GM12878 (cell line): ENCODE measurements at regions not wholly inside any gene's neighbourhood (a gene's known extent, or its start where the extent isn't known, plus 50 kb on each side); places are given as distances from the start of the nearest gene placed in this dataset.

Experiments used
- ATAC-seq: fragments of 200-7000 bp; cut with Tn5 transposase; 3 replicates; pipeline ENCODE4 v1.9.1; 2020; ENCODE audit warnings: mild to moderate bottlenecking, moderate library complexity
- BruUV-seq: library from RNA; stranded (reverse); fragments of 400-500 nt; replicated peaks from 2 replicates; lab custom pipeline; 2021; lab: Mats Ljungman, UMichigan
- CTCF ChIA-PET: fragments of 300-600 bp; sonication (Branson Sonifier 250); formaldehyde crosslinking; extraction: SDS; loops from one replicate; lab custom pipeline; 2021; ENCODE audit warnings: inconsistent platforms; lab: Yijun Ruan, JAX
- POLR2A ChIA-PET: fragments of 350-600 bp; formaldehyde crosslinking; extraction: SDS; loops from one replicate; lab custom pipeline; 2021; ENCODE audit warnings: inconsistent platforms; lab: Charles Lee
- RAD21 ChIA-PET: fragments of 300-600 bp; sonication (Branson Sonifier 250); formaldehyde crosslinking; loops from one replicate; lab custom pipeline; 2023; ENCODE audit warnings: antibody characterized with exemption; ENCODE audit not compliant: unreplicated experiment; lab: Charles Lee
- SMC1A ChIA-PET: fragments of 300-600 bp; sonication (Branson Sonifier 250); formaldehyde crosslinking; loops from one replicate; lab custom pipeline; 2023; ENCODE audit not compliant: unreplicated experiment, uncharacterized antibody; lab: Charles Lee
- DNase-seq: peaks from one replicate; pipeline ENCODE4 v3.0.0-alpha.2; 2011; ENCODE audit warnings: low read depth, low spot score
- FAIRE-seq: peaks from 3 replicates; lab custom pipeline; 2011; peaks lifted over from hg19 to GRCh38; lab: Jason Lieb, UNC
- H2AFZ ChIP-seq: 2 replicates; pipeline ENCODE4 v1.6.0; 2011; ENCODE audit warnings: low read depth, low read length, control low read depth; ENCODE audit not compliant: control insufficient read depth
- H3K27ac ChIP-seq: 2 replicates; pipeline ENCODE4 v1.5.1; 2011; ENCODE audit warnings: control low read depth; ENCODE audit not compliant: control insufficient read depth, insufficient read depth
- H3K27me3 ChIP-seq, 2 experiments: replicated peaks in 1 of 2; 2 replicates each; pipeline versions ENCODE4 v1.6.0 to v1.6.1; 2011; ENCODE audit warnings: low read length in 1 of 2; ENCODE audit not compliant: control insufficient read depth in 2 of 2, insufficient read depth in 2 of 2
- H3K36me3 ChIP-seq, 2 experiments: 2 replicates each; pipeline ENCODE4 v1.5.1; 2011; ENCODE audit warnings: low read length in 1 of 2; ENCODE audit not compliant: control insufficient read depth in 2 of 2, insufficient read depth in 2 of 2
- H3K4me1 ChIP-seq: 2 replicates; pipeline ENCODE4 v1.6.1; 2011; ENCODE audit warnings: mild to moderate bottlenecking, low read length, moderate library complexity, mixed read lengths; ENCODE audit not compliant: control insufficient read depth, insufficient read depth
- H3K4me2 ChIP-seq: 2 replicates; pipeline ENCODE4 v1.6.0; 2011; ENCODE audit warnings: control low read depth; ENCODE audit not compliant: control insufficient read depth, insufficient read depth
- H3K4me3 ChIP-seq: fragments of 200-600 bp; sonication (generic); 2 replicates; pipeline ENCODE4 v1.5.1; 2016
- H3K79me2 ChIP-seq: 2 replicates; pipeline ENCODE4 v1.6.0; 2011; ENCODE audit warnings: low read length; ENCODE audit not compliant: control insufficient read depth, insufficient read depth
- H3K9ac ChIP-seq: 2 replicates; pipeline ENCODE4 v1.8.0; 2011; ENCODE audit warnings: low read length, control low read depth, mixed read lengths; ENCODE audit not compliant: control insufficient read depth, insufficient read depth
- H3K9me3 ChIP-seq: replicated peaks from 3 replicates; pipeline ENCODE4 v1.5.1; 2011; ENCODE audit warnings: mild to moderate bottlenecking, low read length; ENCODE audit not compliant: control insufficient read depth, insufficient read depth
- H4K20me1 ChIP-seq: 2 replicates; pipeline ENCODE4 v1.6.0; 2011; ENCODE audit not compliant: control insufficient read depth, insufficient read depth
- CHD4 ChIP-seq: fragments of 200-600 bp; sonication (generic); IDR thresholded peaks from 2 replicates; pipeline ENCODE4 v1.6.1; 2016; ENCODE audit warnings: mild to moderate bottlenecking
- HDAC6 ChIP-seq: fragments of 200-600 bp; sonication (generic); IDR thresholded peaks from one replicate; pipeline ENCODE4 v1.8.0; 2017; ENCODE audit warnings: antibody characterized with exemption; ENCODE audit not compliant: unreplicated experiment
- WGBS: methylation state at CpG from one replicate; pipeline ENCODE4 v1.1.6; 2016; ENCODE audit warnings: low lambda C conversion rate; ENCODE audit not compliant: insufficient replicate concordance, insufficient coverage; ENCODE audit errors: missing lambda C conversion rate; 5-methylcytosine and 5-hydroxymethylcytosine counted together
- in situ Hi-C: fragments of 300-500 bp; cut with MboI; formaldehyde crosslinking; loops from 9 replicates; pipeline ENCODE4 v1.14.3; 2018; ENCODE audit warnings: mixed read lengths
- intact Hi-C: fragments of 100-400 bp; cut with micrococcal nuclease; formaldehyde crosslinking; loops from one replicate; pipeline ENCODE4 v1.14.2; 2022; ENCODE audit not compliant: unreplicated experiment
- TF ChIP-seq, protein P1 (sequence below): fragments of 450-650 bp; IDR thresholded peaks from 2 replicates; pipeline ENCODE4 v1.6.1; 2017; ENCODE audit warnings: mild to moderate bottlenecking, moderate library complexity
- TF ChIP-seq, protein P2 (sequence below): fragments of 450-650 bp; IDR thresholded peaks from 2 replicates; pipeline ENCODE4 v1.6.1; 2016; ENCODE audit warnings: mild to moderate bottlenecking
- TF ChIP-seq, protein P3 (sequence below): IDR thresholded peaks from 2 replicates; pipeline ENCODE4 v1.6.1; 2012; ENCODE audit warnings: low read depth, low read length, improper control_type of control experiment

DNA sequence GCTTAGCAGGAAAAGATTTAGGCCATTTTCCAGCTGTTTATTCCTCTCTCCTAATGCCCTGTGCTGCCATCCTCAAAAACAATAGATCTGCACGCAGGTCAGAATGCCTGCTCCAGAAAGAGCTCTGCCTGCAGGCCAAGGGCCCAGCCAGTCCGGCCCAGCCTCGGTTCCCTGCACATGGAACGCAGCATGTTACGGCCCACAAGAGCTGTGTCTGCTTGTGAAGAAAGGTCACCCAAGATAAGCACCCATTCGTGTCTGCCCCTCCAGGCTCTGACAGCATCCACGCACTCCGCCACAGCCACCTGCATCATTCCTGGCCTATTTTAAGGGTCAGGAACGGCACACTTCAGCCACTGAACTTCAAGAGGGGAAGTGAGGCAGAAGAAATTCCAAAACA, 152.2 kb downstream of the SPATA19 start:
- Histone ChIP-seq H3K79me2 (no peaks in the 10 kb centered on the region), H3K9ac (no peak overlapping the region), H3K9me3 (no peaks in the 10 kb centered on the region), H3K27me3 (no peaks in the 10 kb centered on the region), H2AFZ (no peak overlapping the region), H4K20me1 (no peaks in the 10 kb centered on the region), H3K27ac (no peak overlapping the region), H3K36me3 (no peaks in the 10 kb centered on the region), H3K4me3 (no peak overlapping the region), H3K4me1 (no peaks in the 10 kb centered on the region), H3K4me2 (no peak overlapping the region)
- no peak for ATAC-seq
- ChIA-PET RAD21 (no interaction called here), POLR2A (no interaction called here), SMC1A (no interaction called here), CTCF (no interaction called here)
- 39% methylated on average over 9 of the region's 9 CpGs for WGBS
- in situ Hi-C loops: no loop called here
- TF ChIP-seq, protein P1, sequence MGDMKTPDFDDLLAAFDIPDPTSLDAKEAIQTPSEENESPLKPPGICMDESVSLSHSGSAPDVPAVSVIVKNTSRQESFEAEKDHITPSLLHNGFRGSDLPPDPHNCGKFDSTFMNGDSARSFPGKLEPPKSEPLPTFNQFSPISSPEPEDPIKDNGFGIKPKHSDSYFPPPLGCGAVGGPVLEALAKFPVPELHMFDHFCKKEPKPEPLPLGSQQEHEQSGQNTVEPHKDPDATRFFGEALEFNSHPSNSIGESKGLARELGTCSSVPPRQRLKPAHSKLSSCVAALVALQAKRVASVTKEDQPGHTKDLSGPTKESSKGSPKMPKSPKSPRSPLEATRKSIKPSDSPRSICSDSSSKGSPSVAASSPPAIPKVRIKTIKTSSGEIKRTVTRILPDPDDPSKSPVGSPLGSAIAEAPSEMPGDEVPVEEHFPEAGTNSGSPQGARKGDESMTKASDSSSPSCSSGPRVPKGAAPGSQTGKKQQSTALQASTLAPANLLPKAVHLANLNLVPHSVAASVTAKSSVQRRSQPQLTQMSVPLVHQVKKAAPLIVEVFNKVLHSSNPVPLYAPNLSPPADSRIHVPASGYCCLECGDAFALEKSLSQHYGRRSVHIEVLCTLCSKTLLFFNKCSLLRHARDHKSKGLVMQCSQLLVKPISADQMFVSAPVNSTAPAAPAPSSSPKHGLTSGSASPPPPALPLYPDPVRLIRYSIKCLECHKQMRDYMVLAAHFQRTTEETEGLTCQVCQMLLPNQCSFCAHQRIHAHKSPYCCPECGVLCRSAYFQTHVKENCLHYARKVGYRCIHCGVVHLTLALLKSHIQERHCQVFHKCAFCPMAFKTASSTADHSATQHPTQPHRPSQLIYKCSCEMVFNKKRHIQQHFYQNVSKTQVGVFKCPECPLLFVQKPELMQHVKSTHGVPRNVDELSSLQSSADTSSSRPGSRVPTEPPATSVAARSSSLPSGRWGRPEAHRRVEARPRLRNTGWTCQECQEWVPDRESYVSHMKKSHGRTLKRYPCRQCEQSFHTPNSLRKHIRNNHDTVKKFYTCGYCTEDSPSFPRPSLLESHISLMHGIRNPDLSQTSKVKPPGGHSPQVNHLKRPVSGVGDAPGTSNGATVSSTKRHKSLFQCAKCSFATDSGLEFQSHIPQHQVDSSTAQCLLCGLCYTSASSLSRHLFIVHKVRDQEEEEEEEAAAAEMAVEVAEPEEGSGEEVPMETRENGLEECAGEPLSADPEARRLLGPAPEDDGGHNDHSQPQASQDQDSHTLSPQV: no peak
- no TSS peak for BruUV-seq
- intact Hi-C loops: no loop called here
- FAIRE-seq: no peak
- no peak for DNase-seq

DNA sequence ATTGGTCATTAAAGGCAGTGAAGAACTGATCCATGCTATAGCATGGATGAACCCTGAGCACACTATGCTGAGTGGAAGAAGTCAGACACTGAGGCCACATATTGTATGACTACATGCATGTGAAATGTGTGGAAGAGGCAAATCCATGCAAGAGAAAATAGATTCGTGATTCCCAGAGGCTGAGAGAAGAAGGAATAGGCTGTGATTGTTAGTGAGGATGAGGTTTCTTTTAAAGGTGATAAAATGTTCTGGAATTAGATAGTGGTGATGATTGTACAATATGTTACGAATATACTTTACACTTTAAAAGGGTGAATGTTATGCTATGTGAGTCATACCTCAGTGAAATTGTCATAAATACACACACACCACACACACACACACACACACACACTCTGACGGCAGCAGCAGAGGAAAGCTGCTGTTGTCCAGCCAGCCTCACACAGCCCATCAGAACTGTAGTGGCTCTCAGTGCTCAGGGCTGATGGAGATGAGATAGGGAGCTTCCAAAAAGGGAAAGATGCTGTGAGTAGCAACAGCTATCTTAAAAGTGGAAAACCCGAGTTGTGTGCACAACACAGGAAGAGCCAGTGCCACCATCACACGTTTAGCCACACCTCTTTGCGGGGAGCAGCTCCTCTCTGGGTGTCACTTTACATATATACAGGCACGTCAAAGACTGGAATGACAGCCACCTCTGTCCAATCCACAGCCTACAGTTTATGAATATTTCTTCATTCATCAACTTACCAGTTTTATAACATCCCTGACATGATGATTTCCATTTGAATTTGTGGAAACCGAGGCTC, 153.0 kb downstream of the SPATA19 start:
- Histone ChIP-seq H3K4me1 (no peaks in the 10 kb centered on the region), H3K27ac (no peak overlapping the region), H3K9me3 (no peaks in the 10 kb centered on the region), H3K4me3 (no peak overlapping the region), H3K79me2 (no peaks in the 10 kb centered on the region), H3K27me3 (no peaks in the 10 kb centered on the region), H2AFZ (no peak overlapping the region), H4K20me1 (no peaks in the 10 kb centered on the region), H3K4me2 (no peak overlapping the region), H3K36me3 (no peaks in the 10 kb centered on the region), H3K9ac (no peak overlapping the region)
- 8% methylated on average over 8 of the region's 8 CpGs for WGBS
- DNase-seq (no peak), ATAC-seq (no peak), FAIRE-seq (no peak)
- ChIA-PET RAD21 (no interaction called here), POLR2A (no interaction called here), SMC1A (no interaction called here), CTCF (no interaction called here)
- intact Hi-C loops: no loop called here
- in situ Hi-C loops: no loop called here
- no TSS peak for BruUV-seq
- TF ChIP-seq CHD4 (no peak), HDAC6 (no peak)
- TF ChIP-seq, protein P2, sequence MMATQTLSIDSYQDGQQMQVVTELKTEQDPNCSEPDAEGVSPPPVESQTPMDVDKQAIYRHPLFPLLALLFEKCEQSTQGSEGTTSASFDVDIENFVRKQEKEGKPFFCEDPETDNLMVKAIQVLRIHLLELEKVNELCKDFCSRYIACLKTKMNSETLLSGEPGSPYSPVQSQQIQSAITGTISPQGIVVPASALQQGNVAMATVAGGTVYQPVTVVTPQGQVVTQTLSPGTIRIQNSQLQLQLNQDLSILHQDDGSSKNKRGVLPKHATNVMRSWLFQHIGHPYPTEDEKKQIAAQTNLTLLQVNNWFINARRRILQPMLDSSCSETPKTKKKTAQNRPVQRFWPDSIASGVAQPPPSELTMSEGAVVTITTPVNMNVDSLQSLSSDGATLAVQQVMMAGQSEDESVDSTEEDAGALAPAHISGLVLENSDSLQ: no peak
- TF ChIP-seq, protein P3, sequence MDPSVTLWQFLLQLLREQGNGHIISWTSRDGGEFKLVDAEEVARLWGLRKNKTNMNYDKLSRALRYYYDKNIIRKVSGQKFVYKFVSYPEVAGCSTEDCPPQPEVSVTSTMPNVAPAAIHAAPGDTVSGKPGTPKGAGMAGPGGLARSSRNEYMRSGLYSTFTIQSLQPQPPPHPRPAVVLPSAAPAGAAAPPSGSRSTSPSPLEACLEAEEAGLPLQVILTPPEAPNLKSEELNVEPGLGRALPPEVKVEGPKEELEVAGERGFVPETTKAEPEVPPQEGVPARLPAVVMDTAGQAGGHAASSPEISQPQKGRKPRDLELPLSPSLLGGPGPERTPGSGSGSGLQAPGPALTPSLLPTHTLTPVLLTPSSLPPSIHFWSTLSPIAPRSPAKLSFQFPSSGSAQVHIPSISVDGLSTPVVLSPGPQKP: no peak
